Panc1 (cell line): ENCODE measurements at regions not wholly inside any gene's neighbourhood (a gene's known extent, or its start where the extent isn't known, plus 50 kb on each side); places are given as distances from the start of the nearest gene placed in this dataset.

ENCODE experiments used
- POLR2AphosphoS5 ChIP-seq: IDR thresholded peaks from 2 replicates; pipeline ENCODE4 v1.6.1; 2012; ENCODE audit warnings: mild to moderate bottlenecking, low read depth, low read length, moderate library complexity
- SIN3A ChIP-seq: IDR thresholded peaks from 2 replicates; pipeline ENCODE4 v1.6.1; 2012; ENCODE audit warnings: low read depth, mild to moderate bottlenecking, low read length, moderate library complexity, borderline replicate concordance; ENCODE audit not compliant: insufficient read depth
- TCF7L2 ChIP-seq: IDR thresholded peaks from 2 replicates; pipeline ENCODE4 v1.6.1; 2011; ENCODE audit warnings: mild to moderate bottlenecking, low read depth, low read length, inconsistent platforms
- TF ChIP-seq, protein P1 (sequence below): fragments of 450-650 bp; IDR thresholded peaks from 2 replicates; pipeline ENCODE4 v1.5.1; 2017; ENCODE audit warnings: mild to moderate bottlenecking
- TF ChIP-seq, protein P2 (sequence below), 2 experiments: IDR thresholded peaks; 2 replicates each; pipeline ENCODE4 v1.6.1; 2011 to 2012; ENCODE audit warnings: low read depth in 2 of 2, control low read depth in 1 of 2, low read length in 1 of 2, mild to moderate bottlenecking in 1 of 2, moderate library complexity in 1 of 2; ENCODE audit not compliant: insufficient read depth in 1 of 2

DNA sequence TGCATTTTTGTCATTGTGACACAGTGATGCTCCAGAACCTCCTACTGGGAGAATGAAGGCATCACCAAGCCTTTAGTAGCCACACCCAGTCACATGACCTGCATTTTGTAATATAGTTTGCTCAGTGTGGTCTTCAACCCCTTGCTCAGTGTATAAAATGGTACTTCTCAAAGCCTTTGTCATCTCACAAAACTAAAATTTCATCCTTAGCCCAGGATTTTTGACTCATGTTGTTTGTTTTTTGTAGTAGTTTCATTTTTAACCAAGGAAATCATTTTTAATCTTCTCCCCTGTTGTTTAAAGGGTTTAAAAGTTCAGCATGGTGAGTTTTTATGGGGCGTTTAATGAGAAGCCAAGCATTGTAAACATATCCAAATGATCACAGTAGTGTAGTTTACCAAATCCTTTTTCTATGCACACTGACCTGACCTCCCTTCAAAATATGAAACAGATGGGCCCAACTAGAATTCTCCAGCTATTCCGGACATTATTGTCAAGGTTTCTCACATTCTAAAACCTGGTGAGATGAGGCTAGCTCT, 123.5 kb upstream of the IL12A start:
- TF ChIP-seq, protein P1, sequence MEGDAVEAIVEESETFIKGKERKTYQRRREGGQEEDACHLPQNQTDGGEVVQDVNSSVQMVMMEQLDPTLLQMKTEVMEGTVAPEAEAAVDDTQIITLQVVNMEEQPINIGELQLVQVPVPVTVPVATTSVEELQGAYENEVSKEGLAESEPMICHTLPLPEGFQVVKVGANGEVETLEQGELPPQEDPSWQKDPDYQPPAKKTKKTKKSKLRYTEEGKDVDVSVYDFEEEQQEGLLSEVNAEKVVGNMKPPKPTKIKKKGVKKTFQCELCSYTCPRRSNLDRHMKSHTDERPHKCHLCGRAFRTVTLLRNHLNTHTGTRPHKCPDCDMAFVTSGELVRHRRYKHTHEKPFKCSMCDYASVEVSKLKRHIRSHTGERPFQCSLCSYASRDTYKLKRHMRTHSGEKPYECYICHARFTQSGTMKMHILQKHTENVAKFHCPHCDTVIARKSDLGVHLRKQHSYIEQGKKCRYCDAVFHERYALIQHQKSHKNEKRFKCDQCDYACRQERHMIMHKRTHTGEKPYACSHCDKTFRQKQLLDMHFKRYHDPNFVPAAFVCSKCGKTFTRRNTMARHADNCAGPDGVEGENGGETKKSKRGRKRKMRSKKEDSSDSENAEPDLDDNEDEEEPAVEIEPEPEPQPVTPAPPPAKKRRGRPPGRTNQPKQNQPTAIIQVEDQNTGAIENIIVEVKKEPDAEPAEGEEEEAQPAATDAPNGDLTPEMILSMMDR: no peak
- TF ChIP-seq SIN3A (no peak), TCF7L2 (0 out of 2 replicates have a peak, but pooled peaks have one; percentile 29), POLR2AphosphoS5 (no peak)
- TF ChIP-seq, protein P2, sequence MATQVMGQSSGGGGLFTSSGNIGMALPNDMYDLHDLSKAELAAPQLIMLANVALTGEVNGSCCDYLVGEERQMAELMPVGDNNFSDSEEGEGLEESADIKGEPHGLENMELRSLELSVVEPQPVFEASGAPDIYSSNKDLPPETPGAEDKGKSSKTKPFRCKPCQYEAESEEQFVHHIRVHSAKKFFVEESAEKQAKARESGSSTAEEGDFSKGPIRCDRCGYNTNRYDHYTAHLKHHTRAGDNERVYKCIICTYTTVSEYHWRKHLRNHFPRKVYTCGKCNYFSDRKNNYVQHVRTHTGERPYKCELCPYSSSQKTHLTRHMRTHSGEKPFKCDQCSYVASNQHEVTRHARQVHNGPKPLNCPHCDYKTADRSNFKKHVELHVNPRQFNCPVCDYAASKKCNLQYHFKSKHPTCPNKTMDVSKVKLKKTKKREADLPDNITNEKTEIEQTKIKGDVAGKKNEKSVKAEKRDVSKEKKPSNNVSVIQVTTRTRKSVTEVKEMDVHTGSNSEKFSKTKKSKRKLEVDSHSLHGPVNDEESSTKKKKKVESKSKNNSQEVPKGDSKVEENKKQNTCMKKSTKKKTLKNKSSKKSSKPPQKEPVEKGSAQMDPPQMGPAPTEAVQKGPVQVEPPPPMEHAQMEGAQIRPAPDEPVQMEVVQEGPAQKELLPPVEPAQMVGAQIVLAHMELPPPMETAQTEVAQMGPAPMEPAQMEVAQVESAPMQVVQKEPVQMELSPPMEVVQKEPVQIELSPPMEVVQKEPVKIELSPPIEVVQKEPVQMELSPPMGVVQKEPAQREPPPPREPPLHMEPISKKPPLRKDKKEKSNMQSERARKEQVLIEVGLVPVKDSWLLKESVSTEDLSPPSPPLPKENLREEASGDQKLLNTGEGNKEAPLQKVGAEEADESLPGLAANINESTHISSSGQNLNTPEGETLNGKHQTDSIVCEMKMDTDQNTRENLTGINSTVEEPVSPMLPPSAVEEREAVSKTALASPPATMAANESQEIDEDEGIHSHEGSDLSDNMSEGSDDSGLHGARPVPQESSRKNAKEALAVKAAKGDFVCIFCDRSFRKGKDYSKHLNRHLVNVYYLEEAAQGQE (IDR thresholded peaks at IDR 0.05; ENCODE audit: insufficient read depth in 1 of 2, low read depth in 2 of 2, low read length in 1 of 2): no peak
